WTC11 (cell line): ENCODE measurements at regions not wholly inside any gene's neighbourhood (a gene's known extent, or its start where the extent isn't known, plus 50 kb on each side); places are given as distances from the start of the nearest gene placed in this dataset.

ENCODE experiments used
- ATAC-seq: fragments of 200-7000 bp; cut with Tn5 transposase; 2 replicates; pipeline ENCODE4 v1.10.0; 2021; ENCODE audit warnings: mild to moderate bottlenecking, moderate library complexity
- CTCF ChIA-PET: fragments of 300-600 bp; sonication (Branson Sonifier 250); formaldehyde crosslinking; loops from one replicate; lab custom pipeline; 2021; ENCODE audit warnings: antibody characterized with exemption; lab: Charles Lee
- POLR2A ChIA-PET: fragments of 350-600 bp; sonication (Branson Sonifier 250); formaldehyde crosslinking; loops from one replicate; lab custom pipeline; 2021; ENCODE audit warnings: antibody characterized with exemption; lab: Charles Lee
- DNase-seq: peaks from one replicate; pipeline ENCODE4 v3.0.0; 2021; ENCODE audit warnings: low spot score
- H3K27ac Mint-ChIP-seq: 2 replicates; pipeline ENCODE4 v1.8.0; 2021; ENCODE audit warnings: mixed read lengths
- H3K27me3 Mint-ChIP-seq: 2 replicates; pipeline ENCODE4 v1.8.0; 2021; ENCODE audit warnings: low read depth, mild to moderate bottlenecking, moderate library complexity, mixed read lengths
- H3K36me3 Mint-ChIP-seq: 2 replicates; pipeline ENCODE4 v1.8.0; 2021; ENCODE audit warnings: mixed read lengths
- H3K4me1 Mint-ChIP-seq: 2 replicates; pipeline ENCODE4 v1.8.0; 2022; ENCODE audit warnings: mixed read lengths
- H3K4me3 Mint-ChIP-seq: 2 replicates; pipeline ENCODE4 v1.8.0; 2021; ENCODE audit warnings: mild to moderate bottlenecking, moderate library complexity, mixed read lengths
- H3K9me3 Mint-ChIP-seq: 2 replicates; pipeline ENCODE4 v1.8.0; 2021; ENCODE audit warnings: mixed read lengths
- ARID4B ChIP-seq: sonication (generic); formaldehyde crosslinking; IDR thresholded peaks from 2 replicates; pipeline ENCODE4 v1.8.0; 2023; ENCODE audit warnings: missing genetic modification reagents, mild to moderate bottlenecking, borderline replicate concordance
- ATF1 ChIP-seq: sonication (generic); formaldehyde crosslinking; IDR thresholded peaks from 2 replicates; pipeline ENCODE4 v1.8.1; 2023; ENCODE audit warnings: mild to moderate bottlenecking, moderate library complexity, missing genetic modification reagents
- ATF6 ChIP-seq: sonication (generic); formaldehyde crosslinking; IDR thresholded peaks from 2 replicates; pipeline ENCODE4 v1.8.1; 2023; ENCODE audit warnings: mild to moderate bottlenecking, missing genetic modification reagents
- CBFB ChIP-seq: sonication (generic); formaldehyde crosslinking; IDR thresholded peaks from 2 replicates; pipeline ENCODE4 v1.8.1; 2022; ENCODE audit warnings: mild to moderate bottlenecking, low read depth, missing genetic modification reagents
- ERG ChIP-seq: fragments of 250-450 bp; sonication (Bioruptor Pico); IDR thresholded peaks from 2 replicates; pipeline ENCODE4 v1.8.0; 2021; ENCODE audit warnings: mild to moderate bottlenecking
- GABPB1 ChIP-seq: sonication (generic); formaldehyde crosslinking; IDR thresholded peaks from 2 replicates; pipeline ENCODE4 v1.8.1; 2023; ENCODE audit warnings: mild to moderate bottlenecking, missing genetic modification reagents
- GRHL2 ChIP-seq: fragments of 250-450 bp; sonication (Bioruptor Pico); IDR thresholded peaks from 2 replicates; pipeline ENCODE4 v1.8.0; 2022; ENCODE audit warnings: mild to moderate bottlenecking, moderate library complexity; ENCODE audit not compliant: insufficient replicate concordance, severe bottlenecking
- GTF2I ChIP-seq: fragments of 250-450 bp; sonication (Bioruptor Pico); conservative IDR thresholded peaks from 2 replicates; pipeline ENCODE4 v1.4.0; 2021; ENCODE audit warnings: mild to moderate bottlenecking
- HMGA2 ChIP-seq: fragments of 250-450 bp; sonication (Bioruptor Pico); IDR thresholded peaks from 2 replicates; pipeline ENCODE4 v1.4.0; 2021; ENCODE audit warnings: mild to moderate bottlenecking, moderate library complexity
- IRF2 ChIP-seq: sonication (generic); formaldehyde crosslinking; IDR thresholded peaks from 2 replicates; pipeline ENCODE4 v1.8.0; 2022; ENCODE audit warnings: low read depth, missing genetic modification reagents, borderline replicate concordance
- SOX15 ChIP-seq: fragments of 250-450 bp; sonication (Bioruptor Pico); IDR thresholded peaks from 2 replicates; pipeline ENCODE4 v1.9.0; 2021; ENCODE audit warnings: mild to moderate bottlenecking
- USF2 ChIP-seq: sonication (generic); formaldehyde crosslinking; IDR thresholded peaks from 2 replicates; pipeline ENCODE4 v1.8.1; 2023; ENCODE audit warnings: mild to moderate bottlenecking, missing genetic modification reagents, moderate library complexity
- ZNF263 ChIP-seq: sonication (generic); formaldehyde crosslinking; IDR thresholded peaks from 2 replicates; pipeline ENCODE4 v1.8.1; 2022; ENCODE audit warnings: low read depth, mild to moderate bottlenecking, moderate library complexity, missing genetic modification reagents
- ZNF281 ChIP-seq: sonication (generic); formaldehyde crosslinking; IDR thresholded peaks from 2 replicates; pipeline ENCODE4 v1.8.0; 2023; ENCODE audit warnings: mild to moderate bottlenecking, missing genetic modification reagents
- ZNF425 ChIP-seq: fragments of 250-450 bp; sonication (Bioruptor Pico); conservative IDR thresholded peaks from 2 replicates; pipeline ENCODE4 v1.9.0; 2021; ENCODE audit warnings: mild to moderate bottlenecking
- TF ChIP-seq, protein P1 (sequence below): sonication (generic); formaldehyde crosslinking; IDR thresholded peaks from 2 replicates; pipeline ENCODE4 v1.8.1; 2023; ENCODE audit warnings: mild to moderate bottlenecking, missing genetic modification reagents, moderate library complexity
- TF ChIP-seq, protein P2 (sequence below): sonication (generic); formaldehyde crosslinking; IDR thresholded peaks from 2 replicates; pipeline ENCODE4 v1.8.0; 2023; ENCODE audit warnings: missing genetic modification reagents
- TF ChIP-seq, protein P3 (sequence below): fragments of 250-450 bp; sonication (Bioruptor Pico); IDR thresholded peaks from 2 replicates; pipeline ENCODE4 v1.9.0; 2021; ENCODE audit warnings: mild to moderate bottlenecking

GRCh38 chr3:107975529-107976201, 115.2 kb downstream of the CD47 start:
- no peak for ATAC-seq
- POLR2A ChIA-PET, result no interaction called here
- H3K36me3 Mint-ChIP-seq, result no peaks in the 10 kb centered on the region
- no peaks in the 10 kb centered on the region for H3K27me3 Mint-ChIP-seq
- no peaks in the 10 kb centered on the region for H3K9me3 Mint-ChIP-seq
- DNase-seq, result no peak
- H3K27ac Mint-ChIP-seq, result no peak overlapping the region
- CTCF ChIA-PET, result no interaction called here
- H3K4me1 Mint-ChIP-seq, result no peaks in the 10 kb centered on the region; the same call in 1 of the 2 replicates
- no peak overlapping the region for H3K4me3 Mint-ChIP-seq
- TF ChIP-seq ZNF281 (CRISPR knock-in tag) (no peak), USF2 (no peak), ERG (no peak), ATF6 (CRISPR knock-in tag) (no peak), IRF2 (CRISPR knock-in tag) (no peak), SOX15 (no peak), ZNF425 (no peak), ATF1 (CRISPR knock-in tag) (no peak), CBFB (CRISPR knock-in tag) (no peak), GRHL2 (CRISPR knock-in tag) (no peak), GABPB1 (CRISPR knock-in tag) (no peak), ARID4B (CRISPR knock-in tag) (no peak), ZNF263 (CRISPR knock-in tag) (no peak), HMGA2 (no peak), GTF2I (CRISPR knock-in tag) (no peak)
- TF ChIP-seq, protein P1, sequence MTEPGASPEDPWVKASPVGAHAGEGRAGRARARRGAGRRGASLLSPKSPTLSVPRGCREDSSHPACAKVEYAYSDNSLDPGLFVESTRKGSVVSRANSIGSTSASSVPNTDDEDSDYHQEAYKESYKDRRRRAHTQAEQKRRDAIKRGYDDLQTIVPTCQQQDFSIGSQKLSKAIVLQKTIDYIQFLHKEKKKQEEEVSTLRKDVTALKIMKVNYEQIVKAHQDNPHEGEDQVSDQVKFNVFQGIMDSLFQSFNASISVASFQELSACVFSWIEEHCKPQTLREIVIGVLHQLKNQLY (CRISPR knock-in tag), result no peak
- TF ChIP-seq, protein P2, sequence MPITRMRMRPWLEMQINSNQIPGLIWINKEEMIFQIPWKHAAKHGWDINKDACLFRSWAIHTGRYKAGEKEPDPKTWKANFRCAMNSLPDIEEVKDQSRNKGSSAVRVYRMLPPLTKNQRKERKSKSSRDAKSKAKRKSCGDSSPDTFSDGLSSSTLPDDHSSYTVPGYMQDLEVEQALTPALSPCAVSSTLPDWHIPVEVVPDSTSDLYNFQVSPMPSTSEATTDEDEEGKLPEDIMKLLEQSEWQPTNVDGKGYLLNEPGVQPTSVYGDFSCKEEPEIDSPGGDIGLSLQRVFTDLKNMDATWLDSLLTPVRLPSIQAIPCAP (CRISPR knock-in tag), result no peak
- TF ChIP-seq, protein P3, sequence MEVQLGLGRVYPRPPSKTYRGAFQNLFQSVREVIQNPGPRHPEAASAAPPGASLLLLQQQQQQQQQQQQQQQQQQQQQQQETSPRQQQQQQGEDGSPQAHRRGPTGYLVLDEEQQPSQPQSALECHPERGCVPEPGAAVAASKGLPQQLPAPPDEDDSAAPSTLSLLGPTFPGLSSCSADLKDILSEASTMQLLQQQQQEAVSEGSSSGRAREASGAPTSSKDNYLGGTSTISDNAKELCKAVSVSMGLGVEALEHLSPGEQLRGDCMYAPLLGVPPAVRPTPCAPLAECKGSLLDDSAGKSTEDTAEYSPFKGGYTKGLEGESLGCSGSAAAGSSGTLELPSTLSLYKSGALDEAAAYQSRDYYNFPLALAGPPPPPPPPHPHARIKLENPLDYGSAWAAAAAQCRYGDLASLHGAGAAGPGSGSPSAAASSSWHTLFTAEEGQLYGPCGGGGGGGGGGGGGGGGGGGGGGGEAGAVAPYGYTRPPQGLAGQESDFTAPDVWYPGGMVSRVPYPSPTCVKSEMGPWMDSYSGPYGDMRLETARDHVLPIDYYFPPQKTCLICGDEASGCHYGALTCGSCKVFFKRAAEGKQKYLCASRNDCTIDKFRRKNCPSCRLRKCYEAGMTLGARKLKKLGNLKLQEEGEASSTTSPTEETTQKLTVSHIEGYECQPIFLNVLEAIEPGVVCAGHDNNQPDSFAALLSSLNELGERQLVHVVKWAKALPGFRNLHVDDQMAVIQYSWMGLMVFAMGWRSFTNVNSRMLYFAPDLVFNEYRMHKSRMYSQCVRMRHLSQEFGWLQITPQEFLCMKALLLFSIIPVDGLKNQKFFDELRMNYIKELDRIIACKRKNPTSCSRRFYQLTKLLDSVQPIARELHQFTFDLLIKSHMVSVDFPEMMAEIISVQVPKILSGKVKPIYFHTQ (CRISPR knock-in tag), result no peak
